Transverse colon (tissue), 4 donors: ENCODE measurements at regions not wholly inside any gene's neighbourhood (a gene's known extent, or its start where the extent isn't known, plus 50 kb on each side); places are given as distances from the start of the nearest gene placed in this dataset.

Source experiments
- DNase-seq: peaks from one replicate; pipeline ENCODE4 v3.0.0-alpha.2; 2019
- H3K27ac ChIP-seq, 4 donors: fragments of 200-600 bp; sonication (generic); 2 replicates each; pipeline ENCODE4 v1.5.1; 2016 to 2018; ENCODE audit warnings: inconsistent platforms in 4 of 4
- H3K27me3 ChIP-seq: fragments of 200-600 bp; sonication (generic); 2 replicates; pipeline ENCODE4 v1.5.1; 2017; ENCODE audit warnings: inconsistent platforms
- H3K36me3 ChIP-seq, 4 donors: fragments of 200-600 bp; sonication (generic); 2 replicates each; pipeline ENCODE4 v1.5.1; 2017 to 2019; ENCODE audit warnings: inconsistent platforms in 4 of 4
- H3K4me1 ChIP-seq, 4 donors: fragments of 200-600 bp; sonication (generic); 2 replicates each; pipeline ENCODE4 v1.5.1; 2017 to 2020; ENCODE audit warnings: inconsistent platforms in 4 of 4
- H3K4me3 ChIP-seq, 4 donors: fragments of 200-600 bp; sonication (generic); 1 replicate in 1 of 4; 2 replicates in 3 of 4; pipeline versions ENCODE4 v1.5.1 to v1.6.1; 2017 to 2019; ENCODE audit warnings: inconsistent platforms in 4 of 4
- H3K9me3 ChIP-seq, 2 donors: fragments of 200-600 bp; sonication (generic); 2 replicates each; pipeline ENCODE4 v1.5.1; 2017 to 2019; ENCODE audit warnings: inconsistent platforms in 2 of 2
- CTCF ChIP-seq, 5 experiments: fragments of 200-600 bp in 3 of 5; fragments of 450-650 bp in 2 of 5; sonication (generic) in 3 of 5; IDR thresholded peaks; 1 replicate in 2 of 5; 2 replicates in 3 of 5; pipeline ENCODE4 v1.5.1; 2016 to 2017; ENCODE audit warnings: antibody characterized with exemption in 5 of 5, inconsistent platforms in 3 of 5, mild to moderate bottlenecking in 2 of 5, moderate library complexity in 1 of 5
- EP300 ChIP-seq: sonication (generic); formaldehyde crosslinking; IDR thresholded peaks from one replicate; pipeline ENCODE4 v1.6.1; 2017; ENCODE audit warnings: antibody characterized with exemption, low read depth
- POLR2A ChIP-seq: fragments of 450-650 bp; IDR thresholded peaks from one replicate; pipeline ENCODE4 v1.6.1; 2016; ENCODE audit warnings: antibody characterized with exemption, mild to moderate bottlenecking, moderate library complexity
- POLR2AphosphoS5 ChIP-seq, 3 donors: sonication (generic); formaldehyde crosslinking; IDR thresholded peaks; one replicate each; pipeline ENCODE4 v1.6.1; 2016; ENCODE audit warnings: antibody characterized with exemption in 3 of 3
- WGBS, 2 donors: methylation state at CpG; one replicate each; pipeline ENCODE4 v1.1.5; 2018; ENCODE audit warnings: low coverage in 1 of 2; 5-methylcytosine and 5-hydroxymethylcytosine counted together
- in situ Hi-C, 4 donors: fragments of 200-750 bp; cut with MboI; loops; one replicate each; pipeline versions ENCODE4 v1.15.0 to v1.15.1; 2017; ENCODE audit warnings: low sequenced_read_pairs in 3 of 4, low pct_ligation_motif_present in 1 of 4, low pct_unique_long_range_greater_than_20kb in 1 of 4
- intact Hi-C: fragments of 100-400 bp; cut with DNase I; formaldehyde crosslinking; loops from one replicate; pipeline ENCODE4 v1.15.1; 2023; ENCODE audit warnings: low total_unique reads

- TF ChIP-seq EP300 (no peak), CTCF (IDR thresholded peaks at IDR 0.05) (no peak), POLR2A (no peak), POLR2AphosphoS5 (IDR thresholded peaks at IDR 0.05) (no peak)
- H3K27ac ChIP-seq: no peak overlapping the region
- no peaks in the 10 kb centered on the region for H3K4me1 ChIP-seq
- H3K9me3 ChIP-seq: peaks cover 26 to 29% of the 10 kb centered on the region in 2 donors
- in situ Hi-C loops: no loop called here
- no peaks in the 10 kb centered on the region for H3K27me3 ChIP-seq
- intact Hi-C loops: no loop called here
- H3K4me3 ChIP-seq: no peak overlapping the region
- DNase-seq: no peak
- 56 to 63% methylated on average over 2 of the region's 2 CpGs for WGBS, 2 donors
- H3K36me3 ChIP-seq: no peaks in the 10 kb centered on the region
These were observed 606.0 kb downstream of the KCNH5 start for GRCh38 chr14:62439210-62439609.

GRCh38 chr14:62443796-62444195 lies 601.5 kb downstream of the KCNH5 start:
- Histone ChIP-seq H3K4me3 (no peak overlapping the region), H3K27ac (no peak overlapping the region), H3K4me1 (no peaks in the 10 kb centered on the region), H3K27me3 (no peaks in the 10 kb centered on the region), H3K36me3 (no peaks in the 10 kb centered on the region), H3K9me3 (peaks cover 18 to 22% of the 10 kb centered on the region in 2 donors)
- no peak for DNase-seq
- in situ Hi-C loops (no loop called here), intact Hi-C loops (no loop called here)
- TF ChIP-seq POLR2A (no peak), CTCF (IDR thresholded peaks at IDR 0.05) (no peak)
- WGBS, 2 donors: 36 to 50% methylated on average over 3 of the region's 3 CpGs

GRCh38 chr14:62445570-62445969 lies 599.7 kb downstream of the KCNH5 start:
- no peak for DNase-seq
- in situ Hi-C loops: no loop called here
- H3K27me3 ChIP-seq: no peaks in the 10 kb centered on the region
- H3K4me3 ChIP-seq: no peak overlapping the region
- H3K27ac ChIP-seq: no peak overlapping the region
- TF ChIP-seq POLR2A (no peak), EP300 (no peak), CTCF (IDR thresholded peaks at IDR 0.05) (no peak), POLR2AphosphoS5 (IDR thresholded peaks at IDR 0.05) (no peak)
- H3K4me1 ChIP-seq: no peaks in the 10 kb centered on the region
- intact Hi-C loops: no loop called here
- 70 to 85% methylated on average over 1 to 4 of the region's 4 CpGs for WGBS, 2 donors
- H3K9me3 ChIP-seq: peaks cover 4 to 6% of the 10 kb centered on the region in 2 donors
- no peaks in the 10 kb centered on the region for H3K36me3 ChIP-seq

- intact Hi-C loops: no loop called here
- no peaks in the 10 kb centered on the region for H3K27me3 ChIP-seq
- TF ChIP-seq POLR2A: no peak
- TF ChIP-seq POLR2AphosphoS5 (IDR thresholded peaks at IDR 0.05): no peak
- TF ChIP-seq CTCF (IDR thresholded peaks at IDR 0.05): no peak
- no peak for TF ChIP-seq EP300
- H3K4me3 ChIP-seq: no peak overlapping the region
- in situ Hi-C loops: no loop called here
- H3K4me1 ChIP-seq: no peaks in the 10 kb centered on the region
- H3K27ac ChIP-seq: no peak overlapping the region
- 72 to 79% methylated on average over 3 of the region's 3 CpGs for WGBS, 2 donors
- H3K9me3 ChIP-seq: no peaks in the 10 kb centered on the region
- no peaks in the 10 kb centered on the region for H3K36me3 ChIP-seq
- DNase-seq: no peak
These were observed 594.0 kb downstream of the KCNH5 start for GRCh38 chr14:62451221-62451620.
